ENCODE measurements at regions not wholly inside any gene's neighbourhood (a gene's known extent, or its start where the extent isn't known, plus 50 kb on each side); places are given as distances from the start of the nearest gene placed in this dataset.

DNA sequence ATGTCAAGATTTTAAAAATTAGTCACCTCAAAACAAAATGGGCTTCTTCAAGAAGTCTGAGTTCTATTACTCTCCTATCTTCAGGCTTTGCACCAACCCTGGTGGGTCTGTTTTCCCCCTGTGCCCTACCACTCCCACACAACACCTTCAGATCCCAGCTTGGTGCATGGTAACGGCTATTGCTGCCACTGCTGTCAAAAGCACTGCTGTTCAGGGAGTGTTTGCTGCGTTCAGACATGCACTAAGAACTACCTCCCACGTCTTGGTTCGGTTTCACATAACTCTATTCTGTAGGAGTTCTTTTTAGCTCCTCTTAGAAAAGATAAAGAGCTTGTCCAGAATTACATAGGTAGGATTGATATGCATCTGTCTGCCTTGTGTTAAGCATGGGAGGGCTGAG, 799.2 kb downstream of the NR2F2 start:
- DNase-seq: no peak

DNA sequence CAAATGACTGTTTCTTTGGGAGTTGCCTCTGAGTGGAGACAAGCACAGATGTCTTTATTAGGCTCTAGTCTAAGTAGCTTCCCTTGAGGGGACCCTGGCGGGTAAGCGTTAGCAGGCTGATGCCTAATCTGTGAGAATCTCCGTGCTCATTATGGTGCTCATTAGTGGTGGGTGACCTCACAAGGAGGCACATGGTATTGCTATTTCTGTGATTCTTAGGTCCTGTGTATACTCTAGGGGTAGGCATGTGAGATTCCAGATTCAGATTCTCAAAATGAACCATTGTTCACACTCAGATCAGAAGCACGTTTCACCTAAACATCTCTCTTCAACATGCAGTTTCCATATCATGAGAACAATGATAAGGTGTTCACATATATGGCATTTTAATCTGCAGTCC, 809.7 kb downstream of the NR2F2 start:
- no peak for DNase-seq

DNA sequence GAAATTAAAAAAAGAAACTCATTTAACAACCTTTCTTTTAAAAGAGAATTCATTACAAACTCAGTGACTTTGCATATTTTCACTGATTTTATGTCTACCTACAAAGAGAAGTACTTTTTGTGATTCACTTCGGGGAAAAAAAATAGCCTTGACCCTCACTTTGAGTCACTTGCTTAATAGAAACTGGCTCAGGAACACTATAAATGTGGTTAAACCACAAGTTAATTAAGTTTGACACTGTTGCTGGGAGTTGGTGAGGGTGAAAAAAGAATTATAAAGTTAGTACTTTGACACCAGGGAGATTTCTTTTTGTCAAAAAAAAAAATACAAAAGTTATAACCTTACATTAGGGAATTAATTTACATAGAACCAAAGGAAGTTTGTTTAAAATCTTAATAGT, 810.9 kb downstream of the NR2F2 start:
- no peak for DNase-seq

DNA sequence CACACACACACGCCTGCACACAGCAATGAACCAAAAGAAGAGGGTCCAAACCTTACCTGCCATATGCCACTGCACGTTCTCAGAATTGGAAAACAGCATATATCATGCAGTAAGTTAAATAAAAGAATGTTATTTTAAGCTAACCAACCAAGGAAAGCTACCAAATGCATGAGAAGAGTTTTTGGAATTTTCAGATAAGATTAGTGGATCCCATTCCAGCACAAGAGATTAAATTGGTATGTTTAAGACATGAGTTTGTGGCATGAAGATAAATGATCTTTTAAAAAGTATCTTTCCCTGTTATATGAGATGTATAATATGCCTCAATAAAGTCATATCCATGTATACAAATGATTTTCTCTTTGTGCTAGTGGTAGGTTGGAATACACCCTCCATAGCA, 811.4 kb downstream of the NR2F2 start:
- no peak for DNase-seq

DNA sequence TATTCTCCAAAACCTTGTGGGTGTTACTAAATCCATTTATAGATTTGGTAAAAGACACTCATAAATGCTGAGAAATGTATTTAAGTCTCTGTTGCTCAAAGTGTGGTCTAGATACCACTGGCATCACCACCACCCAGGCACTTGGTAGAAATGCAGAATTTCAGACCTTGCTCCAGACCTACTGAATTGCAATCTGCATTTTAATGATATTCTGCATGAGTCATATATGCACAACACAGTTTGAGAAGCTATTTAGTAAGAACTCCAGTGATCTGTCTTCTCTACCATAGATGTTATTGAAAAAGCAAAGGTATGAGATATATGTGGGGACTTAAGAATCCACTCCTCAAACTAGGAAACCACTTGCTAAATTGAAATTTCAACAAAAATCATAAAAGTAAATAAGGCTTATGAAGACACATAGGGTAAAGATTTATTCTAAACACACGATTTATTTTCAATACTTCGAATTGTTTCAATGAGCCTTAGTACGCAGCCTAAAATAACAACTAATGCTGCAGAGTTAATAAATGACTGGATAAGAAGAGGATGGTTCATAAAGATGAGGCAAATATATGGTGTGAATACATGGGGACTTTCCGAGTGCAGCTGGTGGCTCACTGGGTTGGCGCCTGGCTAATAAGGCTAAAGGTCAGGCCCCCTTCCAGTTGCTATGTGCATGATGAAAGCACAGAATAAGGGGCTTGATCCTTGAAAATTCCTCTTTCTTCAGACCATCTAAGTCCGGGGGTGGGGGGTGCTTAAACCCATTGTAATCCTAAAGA, 813.3 kb downstream of the NR2F2 start:
- no peak for DNase-seq

DNA sequence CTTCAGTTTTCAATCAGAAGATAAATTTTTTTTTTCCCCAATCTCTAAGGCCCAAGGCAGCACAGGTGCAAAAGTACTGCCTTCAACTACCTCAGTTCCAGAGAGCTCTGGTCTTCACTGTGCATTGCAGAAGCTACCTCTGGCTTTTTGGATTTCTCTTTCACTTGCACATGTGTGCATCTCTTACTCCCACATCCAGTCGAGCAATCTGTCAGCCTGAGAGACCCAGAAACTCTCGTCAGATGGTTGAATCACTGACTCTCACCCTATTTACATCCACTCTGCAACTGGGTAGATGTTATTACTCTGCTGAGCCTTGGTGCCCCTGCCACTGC, 813.8 kb downstream of the NR2F2 start:
- no peak for DNase-seq

DNA sequence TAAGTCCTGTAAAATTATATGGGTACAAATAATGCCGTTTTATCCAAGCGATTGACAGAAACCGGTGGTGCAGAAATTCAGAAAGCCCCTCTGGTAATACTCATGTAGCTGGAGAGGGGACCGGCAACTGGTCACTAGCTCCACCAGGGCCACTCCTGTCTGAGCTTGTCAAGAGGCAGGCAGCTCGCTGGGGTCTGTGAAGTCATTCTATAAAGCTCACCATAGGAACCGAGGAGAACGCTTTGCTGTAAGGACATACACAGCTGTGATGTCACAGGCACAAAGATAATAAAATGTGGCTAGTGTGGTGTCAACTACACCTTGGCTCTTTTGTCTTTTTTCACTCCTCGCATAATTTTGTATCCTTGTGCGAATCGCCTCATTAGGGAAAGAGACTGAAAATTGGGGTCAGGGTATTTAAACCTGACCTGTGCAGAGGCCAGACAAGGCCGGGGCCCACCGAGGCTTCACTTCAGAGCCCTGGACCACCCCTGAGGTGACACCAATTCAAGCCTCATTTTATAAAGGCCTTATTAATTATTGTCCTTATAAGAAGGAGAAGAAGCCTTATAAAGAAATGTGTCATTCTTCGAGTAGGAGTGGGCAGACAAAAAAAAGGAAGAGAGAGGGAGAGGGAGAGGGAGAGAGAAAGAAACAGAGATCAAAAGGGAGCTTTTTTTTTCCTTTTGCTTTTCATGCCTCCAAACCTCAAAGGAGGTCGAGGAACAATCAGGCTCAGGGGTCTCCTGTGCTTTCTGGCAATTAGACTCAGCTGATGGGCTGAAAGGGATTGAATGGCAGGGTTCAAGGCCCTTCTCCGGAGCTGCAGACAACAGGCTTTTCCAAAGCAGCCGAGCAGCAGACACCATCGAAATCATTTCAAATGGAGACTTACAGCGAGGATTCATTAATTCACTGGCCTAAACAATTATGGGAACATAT, 813.3 kb upstream of the ARRDC4 start:
- no peak for DNase-seq

DNA sequence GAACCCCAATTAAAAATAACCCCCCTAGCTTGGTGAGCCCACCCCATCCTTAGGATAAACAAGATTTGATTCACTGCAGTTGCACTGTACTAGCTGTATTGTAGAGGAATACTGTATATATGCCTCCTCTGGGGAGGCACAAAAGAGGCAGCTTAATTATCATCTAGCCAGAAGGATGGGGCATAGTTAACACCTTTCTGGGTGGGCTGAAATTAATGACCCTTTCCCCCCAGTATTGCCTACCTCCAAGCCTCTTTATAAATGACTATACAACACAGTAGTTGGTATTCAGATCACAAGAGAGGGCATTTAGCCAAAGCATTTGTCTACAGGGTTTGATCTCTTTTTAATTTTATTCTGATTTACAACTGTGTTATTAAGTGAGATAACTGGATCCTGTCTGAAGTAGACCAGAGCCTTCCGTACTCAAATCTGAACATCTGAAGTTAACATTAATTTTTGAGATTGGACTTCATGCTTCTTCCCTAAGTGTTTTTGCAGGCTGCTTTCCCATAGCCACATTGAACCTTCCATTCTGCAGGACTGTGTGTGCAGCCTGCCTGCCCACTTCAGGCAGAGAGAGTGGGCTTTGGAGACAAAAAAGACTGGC, 807.0 kb upstream of the ARRDC4 start:
- DNase-seq: no peak

DNA sequence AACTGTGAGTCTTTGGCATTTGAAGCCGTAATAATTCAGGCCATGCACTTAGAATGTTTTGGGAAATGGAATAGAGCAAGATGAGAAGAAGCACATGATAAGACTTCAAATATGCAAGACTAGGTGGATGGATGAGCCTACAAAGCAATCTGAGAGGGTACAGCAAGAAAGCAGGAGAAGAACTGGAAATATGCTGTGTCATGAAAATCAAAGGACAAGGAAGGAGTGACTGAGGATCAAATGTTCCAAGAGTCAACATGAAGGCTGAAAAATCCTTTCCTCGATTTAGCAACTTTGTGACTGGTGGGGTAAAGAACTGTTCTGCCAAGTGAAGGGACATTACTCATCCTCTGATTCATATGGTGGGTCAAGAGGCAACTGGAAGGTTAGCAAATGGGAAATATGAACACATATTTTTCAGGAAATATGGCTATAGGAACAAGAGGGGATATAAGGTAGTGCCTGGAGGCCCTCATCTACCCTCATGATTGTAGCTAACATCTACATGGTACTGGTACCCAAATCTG, 803.7 kb upstream of the ARRDC4 start:
- DNase-seq: no peak

DNA sequence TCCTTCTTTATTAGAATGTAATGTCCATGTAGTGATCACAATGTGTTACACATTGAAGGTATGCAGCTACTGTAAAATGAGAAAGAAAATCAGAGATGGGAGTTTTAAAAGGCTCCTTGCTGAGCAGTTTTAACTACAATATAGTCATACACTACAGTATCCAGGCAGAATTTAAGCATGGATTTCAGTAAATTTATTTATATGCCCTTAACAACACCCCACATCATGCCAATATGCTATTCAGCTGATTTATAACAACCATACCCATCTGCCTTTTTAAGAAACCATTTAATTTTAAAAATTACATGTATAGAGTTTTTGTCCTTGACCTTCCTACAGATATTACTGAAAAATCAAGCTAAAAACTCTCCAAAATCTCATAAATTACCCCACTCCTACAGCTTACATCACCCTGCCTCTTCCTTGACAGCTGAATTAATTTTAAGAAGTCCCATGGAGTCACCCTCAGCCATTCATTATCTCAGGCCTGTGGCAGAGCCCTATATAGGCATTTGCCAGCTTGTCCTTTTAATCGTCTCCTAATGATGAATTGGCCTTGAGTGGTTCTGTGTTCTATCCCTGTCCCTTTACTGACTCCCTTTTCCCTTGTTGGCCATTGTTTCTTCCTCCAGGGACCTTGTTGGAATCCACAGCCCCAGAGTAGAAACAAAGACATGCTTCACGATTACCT, 797.6 kb upstream of the ARRDC4 start:
- DNase-seq: no peak

DNA sequence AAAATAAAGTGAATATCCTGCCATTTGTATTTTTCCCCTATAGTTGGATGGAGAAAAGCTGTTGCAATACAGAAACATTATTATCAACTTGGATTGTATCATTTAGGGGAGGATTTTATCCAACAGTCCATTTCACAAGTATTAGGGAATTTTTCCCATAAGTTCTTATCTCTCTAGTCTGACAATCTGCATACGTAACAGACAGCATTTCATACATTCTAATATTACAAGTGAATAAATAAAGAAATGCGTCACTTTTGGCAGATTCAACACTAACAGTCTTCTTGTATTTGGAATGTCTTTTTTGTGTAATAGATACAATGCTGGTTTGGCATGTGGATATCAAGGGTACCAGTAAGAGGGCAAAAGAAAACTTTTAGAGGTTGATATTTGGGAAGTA, 795.3 kb upstream of the ARRDC4 start:
- no peak for DNase-seq

DNA sequence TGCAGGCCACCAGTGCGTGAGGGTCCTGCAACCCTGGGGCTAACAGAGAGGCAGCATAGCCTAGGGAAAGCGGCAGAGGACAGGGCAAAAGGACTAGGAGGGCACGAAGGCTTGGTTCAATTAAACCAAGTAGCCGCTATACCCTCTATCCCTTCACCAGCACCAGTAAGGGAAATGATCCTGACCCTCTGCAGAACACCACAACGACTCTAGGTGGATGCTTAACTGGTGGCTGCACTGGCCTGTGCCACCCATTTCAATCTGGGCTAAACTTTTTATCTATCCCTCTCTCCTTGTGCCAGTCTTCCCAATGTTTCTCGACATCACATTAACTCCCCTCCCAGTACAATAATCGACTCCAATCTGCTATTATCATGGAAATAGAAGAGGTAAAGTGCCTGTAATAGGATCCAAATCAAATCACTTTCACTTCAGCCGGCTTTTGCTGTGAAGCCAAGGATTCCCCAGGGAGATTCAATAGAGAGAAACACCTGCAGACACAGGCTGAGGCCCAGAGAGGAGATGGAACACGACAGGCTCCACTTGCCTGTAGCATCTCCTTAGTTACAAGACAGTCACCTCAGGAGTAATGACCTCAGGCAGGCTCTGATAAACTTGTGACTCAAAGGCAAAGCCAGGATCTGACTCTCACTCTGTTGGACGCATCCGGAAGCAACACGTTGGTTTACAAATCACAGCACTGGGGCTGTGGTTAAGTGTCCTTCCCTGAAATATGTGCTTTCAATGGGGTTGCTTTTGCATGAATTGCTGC, 791.6 kb upstream of the ARRDC4 start:
- no peak for DNase-seq

DNA sequence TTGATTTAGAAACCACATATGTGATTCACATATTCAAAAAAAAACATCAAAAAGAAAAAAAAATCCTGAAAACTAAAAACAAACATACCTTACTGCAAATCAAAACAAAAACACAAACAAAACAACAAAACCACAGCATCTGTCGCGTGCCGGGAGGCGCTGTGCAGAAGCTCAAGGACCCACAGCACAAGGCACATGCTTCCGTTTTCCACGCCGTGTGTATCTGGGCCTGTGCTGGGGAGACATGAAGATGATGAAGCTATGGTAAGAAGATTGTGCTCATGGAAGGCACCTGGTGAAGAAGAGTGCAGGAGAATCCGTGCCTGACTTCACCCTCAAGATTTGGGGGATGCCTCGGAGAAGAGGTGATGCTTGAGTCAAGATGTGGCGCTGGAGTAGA, 788.9 kb upstream of the ARRDC4 start:
- no peak for DNase-seq

DNA sequence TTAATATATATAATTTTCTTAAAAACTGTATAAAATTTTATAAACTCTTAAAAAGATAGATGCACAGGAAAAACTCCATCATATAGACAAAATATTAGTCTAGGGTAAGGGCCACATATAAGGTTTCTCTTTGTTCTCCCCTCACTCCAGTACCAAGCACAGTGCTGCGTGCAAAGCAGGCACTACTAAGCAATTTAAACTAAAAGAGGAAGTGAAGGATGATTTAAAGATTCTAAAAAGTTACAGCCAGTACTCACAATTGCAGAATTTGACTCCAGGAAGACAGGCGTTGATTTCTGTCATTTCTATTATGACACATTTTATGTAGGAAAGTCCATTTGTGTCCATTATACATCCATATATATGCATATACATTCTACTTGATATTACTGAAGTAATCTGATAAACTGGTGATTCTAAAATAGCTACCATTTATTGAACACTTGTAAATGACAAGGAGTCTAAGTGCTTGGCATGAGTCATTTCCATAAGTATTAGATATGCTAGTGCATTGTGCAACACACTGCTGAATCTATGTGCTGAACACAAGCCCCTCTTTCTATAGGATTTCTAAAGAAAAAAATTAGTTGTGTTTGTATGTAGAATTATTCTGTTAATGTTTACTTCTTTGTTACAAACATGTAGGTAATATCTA, 785.5 kb upstream of the ARRDC4 start:
- DNase-seq: no peak

DNA sequence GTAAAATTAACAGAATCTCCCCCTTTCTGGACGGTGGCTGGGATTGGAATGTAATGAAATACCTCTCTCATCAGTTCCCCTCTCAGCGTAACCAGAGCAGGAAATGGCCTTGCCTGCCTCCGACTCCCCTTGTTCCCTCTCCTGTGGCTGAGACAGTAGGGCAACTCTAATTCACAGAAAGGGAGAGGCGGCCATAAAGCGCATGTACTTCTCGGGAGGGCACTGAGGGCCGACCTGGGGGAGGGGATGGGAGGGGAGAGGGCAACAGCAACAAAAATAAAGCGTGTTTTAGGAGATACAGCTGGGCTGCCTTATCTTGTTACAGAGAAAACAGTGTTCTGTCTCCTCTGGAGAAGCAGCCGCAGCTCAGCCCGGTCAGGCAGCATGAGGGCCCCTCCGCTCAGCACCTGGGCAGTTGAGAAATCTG, 783.3 kb upstream of the ARRDC4 start:
- DNase-seq: no peak

DNA sequence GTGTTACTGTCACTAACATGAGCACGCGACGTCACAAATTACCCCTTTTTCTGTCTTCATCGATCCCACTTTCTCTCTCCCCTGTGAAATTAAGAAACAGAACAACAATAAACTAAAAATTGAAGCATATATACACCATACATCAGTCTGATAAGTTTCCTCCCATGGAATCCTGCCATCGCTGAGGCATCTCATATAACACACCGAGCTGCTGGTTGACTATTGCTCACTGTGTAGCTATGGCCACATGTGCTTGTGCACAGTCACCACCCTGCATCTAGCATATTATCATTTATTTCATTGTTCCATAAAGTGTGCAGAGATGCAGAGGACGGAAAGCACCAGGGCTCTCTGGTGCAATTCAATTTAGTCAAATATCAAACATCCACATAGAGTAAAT, 777.9 kb upstream of the ARRDC4 start:
- no peak for DNase-seq

DNA sequence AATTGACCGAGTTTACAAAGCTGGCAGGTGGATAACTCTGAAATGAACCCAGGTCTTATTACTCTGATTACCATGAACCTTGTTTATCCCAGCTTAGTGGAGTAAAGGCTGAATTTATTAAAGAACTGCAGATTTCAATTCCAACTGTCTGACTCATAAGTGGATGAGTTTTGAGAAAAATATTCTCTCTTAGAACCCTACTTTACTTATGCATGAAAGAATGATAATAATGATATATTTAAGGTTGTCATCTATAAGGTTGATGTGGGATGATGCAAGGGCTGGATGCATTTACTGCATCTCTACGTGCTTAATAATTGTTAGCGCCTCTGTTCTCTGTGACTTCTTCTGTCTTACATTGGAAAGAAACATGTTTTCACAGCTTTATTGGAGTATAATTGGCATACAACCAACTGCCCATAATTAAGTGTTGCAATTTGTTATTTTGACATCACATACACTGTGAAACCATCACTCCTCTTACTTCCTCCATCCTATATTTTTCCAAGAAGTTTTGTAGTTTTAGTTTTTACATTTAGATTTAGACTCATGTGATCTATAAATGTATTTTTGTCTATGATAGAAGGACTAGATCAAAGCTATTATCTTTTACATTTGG, 771.2 kb upstream of the ARRDC4 start:
- no peak for DNase-seq

DNA sequence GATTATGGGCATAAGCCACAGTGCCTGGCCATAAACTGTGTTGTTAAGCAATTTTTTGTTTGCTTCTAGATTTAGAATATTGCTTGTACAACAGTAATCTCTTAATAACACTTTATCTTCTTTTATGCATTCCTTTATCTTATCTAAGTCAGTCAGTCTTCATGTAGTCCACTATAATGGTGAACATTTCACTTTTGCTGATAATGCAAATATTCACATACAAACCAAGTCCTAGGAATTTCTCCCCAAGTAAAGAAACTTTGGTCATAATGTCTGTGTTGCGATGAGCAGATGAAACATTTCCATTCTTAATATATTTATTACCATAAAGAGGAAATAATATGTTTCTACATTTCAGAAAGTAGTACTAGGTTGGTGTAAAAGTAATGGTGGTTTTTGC, 765.8 kb upstream of the ARRDC4 start:
- DNase-seq: no peak

DNA sequence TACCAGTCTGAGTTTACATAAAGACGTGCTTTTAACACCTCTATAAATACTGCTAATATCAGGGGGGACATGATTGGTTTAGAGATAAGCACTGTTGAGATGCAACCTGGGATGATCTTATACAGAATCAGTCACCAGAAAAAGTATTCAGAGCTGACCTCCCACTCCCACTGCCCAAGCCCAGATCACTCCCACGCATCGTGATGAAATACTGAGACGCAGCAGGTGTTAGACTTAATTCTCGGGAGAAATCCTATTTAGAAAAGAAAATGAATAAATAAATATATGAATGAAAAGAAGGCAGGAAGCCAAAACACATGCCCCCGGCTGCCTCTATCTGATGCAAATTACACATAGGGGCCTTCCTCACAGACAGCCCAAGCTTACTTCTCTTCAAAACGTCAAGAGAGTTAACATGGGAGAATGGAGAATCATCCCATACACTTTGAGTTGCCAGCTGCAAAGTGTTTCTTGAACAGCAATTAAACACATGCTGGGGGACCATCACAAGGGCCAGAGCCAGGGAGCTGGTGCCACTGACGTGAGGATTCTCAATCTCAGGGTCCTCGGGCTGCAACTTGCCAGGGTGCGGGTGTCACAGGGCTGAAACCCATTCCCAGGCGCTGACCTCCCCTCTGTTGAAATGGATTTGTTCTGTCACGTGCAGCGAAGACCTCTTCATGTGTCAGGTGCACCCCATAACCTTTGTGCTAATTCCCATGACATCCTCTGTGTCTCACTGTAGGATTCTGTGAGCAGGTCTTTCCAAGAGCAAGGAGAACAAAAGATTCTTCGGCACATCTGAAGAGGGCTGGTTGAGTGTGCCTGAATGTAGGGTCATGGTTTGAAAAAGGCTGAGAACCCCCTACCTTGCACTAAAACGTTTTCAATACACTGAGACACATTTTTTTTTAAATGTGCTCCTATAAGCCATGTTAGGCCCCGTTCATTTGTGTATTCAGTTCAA, 764.2 kb upstream of the ARRDC4 start:
- no peak for DNase-seq
